H9 (cell line): ENCODE measurements at regions not wholly inside any gene's neighbourhood (a gene's known extent, or its start where the extent isn't known, plus 50 kb on each side); places are given as distances from the start of the nearest gene placed in this dataset.

Experiments
- DNase-seq: peaks from one replicate; pipeline ENCODE4 v3.0.0-alpha.2; 2017
- H2AFZ ChIP-seq: one replicate; pipeline ENCODE4 v1.6.1; 2013; ENCODE audit warnings: mild to moderate bottlenecking, low read length, control low read depth, moderate library complexity
- H2AK5ac ChIP-seq: 2 replicates; pipeline ENCODE4 v1.6.1; 2013; ENCODE audit warnings: low read length, control low read depth, mixed read lengths; ENCODE audit not compliant: insufficient read length
- H2BK120ac ChIP-seq: one replicate; pipeline ENCODE4 v1.6.1; 2013; ENCODE audit warnings: low read depth, mild to moderate bottlenecking, low read length, control low read depth, inconsistent platforms; ENCODE audit not compliant: poor library complexity, severe bottlenecking
- H2BK12ac ChIP-seq: 2 replicates; pipeline ENCODE4 v1.6.1; 2013; ENCODE audit warnings: low read length, control low read depth, mixed read lengths, low read depth; ENCODE audit not compliant: insufficient read length
- H2BK15ac ChIP-seq: 2 replicates; pipeline ENCODE4 v1.6.1; 2013; ENCODE audit warnings: low read depth, low read length, control low read depth
- H2BK20ac ChIP-seq: one replicate; pipeline ENCODE4 v1.6.1; 2013; ENCODE audit warnings: low read depth, mild to moderate bottlenecking, low read length, control low read depth, inconsistent platforms; ENCODE audit not compliant: poor library complexity, severe bottlenecking
- H2BK5ac ChIP-seq: 2 replicates; pipeline ENCODE4 v1.6.1; 2013; ENCODE audit warnings: low read length, control low read depth, mixed read lengths; ENCODE audit not compliant: insufficient read length
- H3K14ac ChIP-seq: 2 replicates; pipeline ENCODE4 v1.6.1; 2013; ENCODE audit warnings: low read length, control low read depth; ENCODE audit not compliant: insufficient read depth
- H3K18ac ChIP-seq: 2 replicates; pipeline ENCODE4 v1.6.1; 2013; ENCODE audit warnings: low read depth, mild to moderate bottlenecking, mixed read lengths, low read length, control low read depth; ENCODE audit not compliant: insufficient read length
- H3K23ac ChIP-seq: 2 replicates; pipeline ENCODE4 v1.6.1; 2013; ENCODE audit warnings: low read length, control low read depth, mixed read lengths, low read depth; ENCODE audit not compliant: insufficient read length
- H3K23me2 ChIP-seq: 2 replicates; pipeline ENCODE4 v1.6.1; 2013; ENCODE audit warnings: low read depth, mild to moderate bottlenecking, mixed read lengths, low read length, control low read depth; ENCODE audit not compliant: insufficient read length, poor library complexity, severe bottlenecking
- H3K27ac ChIP-seq: 2 replicates; pipeline ENCODE4 v1.5.1; 2013; ENCODE audit warnings: low read length, control low read depth, mixed read lengths, low read depth; ENCODE audit not compliant: insufficient read length
- H3K27me3 ChIP-seq: 2 replicates; pipeline ENCODE4 v1.6.1; 2013; ENCODE audit warnings: low read length, control low read depth, inconsistent platforms; ENCODE audit not compliant: insufficient read depth
- H3K4ac ChIP-seq: 2 replicates; pipeline ENCODE4 v1.6.1; 2013; ENCODE audit warnings: low read depth, mild to moderate bottlenecking, control low read depth, inconsistent platforms, low read length, moderate library complexity
- H3K4me1 ChIP-seq: 2 replicates; pipeline ENCODE4 v1.6.1; 2013; ENCODE audit warnings: low read length, control low read depth, inconsistent platforms; ENCODE audit not compliant: insufficient read depth
- H3K4me2 ChIP-seq: 2 replicates; pipeline ENCODE4 v1.6.1; 2013; ENCODE audit warnings: low read length, control low read depth, mixed read lengths; ENCODE audit not compliant: insufficient read length, insufficient read depth
- H3K56ac ChIP-seq: 2 replicates; pipeline ENCODE4 v1.6.1; 2013; ENCODE audit warnings: low read depth, mild to moderate bottlenecking, mixed read lengths, low read length, control low read depth; ENCODE audit not compliant: insufficient read length
- H3K79me1 ChIP-seq: 2 replicates; pipeline ENCODE4 v1.6.1; 2013; ENCODE audit warnings: low read depth, mild to moderate bottlenecking, moderate library complexity, low read length, control low read depth, inconsistent platforms; ENCODE audit not compliant: insufficient read depth, poor library complexity, severe bottlenecking
- H3K79me2 ChIP-seq: 2 replicates; pipeline ENCODE4 v1.6.1; 2013; ENCODE audit warnings: low read length, control low read depth, inconsistent platforms; ENCODE audit not compliant: insufficient read depth
- H3K9ac ChIP-seq: 2 replicates; pipeline ENCODE4 v1.6.1; 2013; ENCODE audit warnings: low read length, control low read depth, mixed read lengths; ENCODE audit not compliant: insufficient read length; ENCODE audit errors: extremely low read depth
- H3K9me3 ChIP-seq: one replicate; pipeline ENCODE4 v1.6.1; 2013; ENCODE audit warnings: low read depth, low read length, inconsistent platforms; ENCODE audit not compliant: control insufficient read depth
- H3T11ph ChIP-seq: one replicate; pipeline ENCODE4 v1.6.1; 2013; ENCODE audit warnings: mild to moderate bottlenecking, low read length, control low read depth, inconsistent platforms
- H4K20me1 ChIP-seq: one replicate; pipeline ENCODE4 v1.6.1; 2013; ENCODE audit not compliant: control insufficient read depth, insufficient read length, insufficient read depth
- H4K5ac ChIP-seq: 2 replicates; pipeline ENCODE4 v1.6.1; 2013; ENCODE audit warnings: low read depth, mild to moderate bottlenecking, mixed read lengths, low read length, control low read depth; ENCODE audit not compliant: insufficient read length
- H4K8ac ChIP-seq: replicated peaks from 2 replicates; pipeline ENCODE4 v1.6.1; 2013; ENCODE audit warnings: low read length, control low read depth, mixed read lengths, low read depth; ENCODE audit not compliant: insufficient read length
- H4K91ac ChIP-seq: 2 replicates; pipeline ENCODE4 v1.6.1; 2013; ENCODE audit warnings: low read depth, mild to moderate bottlenecking, moderate library complexity, mixed read lengths, low read length, control low read depth; ENCODE audit not compliant: insufficient read length
- H3K27ac Mint-ChIP-seq, 3 experiments: 2 replicates in 2 of 3; 3 replicates in 1 of 3; pipeline ENCODE4 v1.8.0; 2020 to 2021; ENCODE audit warnings: mixed read lengths in 3 of 3, mild to moderate bottlenecking in 1 of 3, moderate library complexity in 1 of 3
- H3K27me3 Mint-ChIP-seq: 2 replicates; pipeline ENCODE4 v1.8.0; 2021; ENCODE audit warnings: low read depth, mild to moderate bottlenecking, moderate library complexity, mixed read lengths
- H3K36me3 Mint-ChIP-seq, 3 experiments: 2 replicates in 2 of 3; 3 replicates in 1 of 3; pipeline ENCODE4 v1.8.0; 2020 to 2021; ENCODE audit warnings: low read depth in 3 of 3, mixed read lengths in 3 of 3; ENCODE audit not compliant: insufficient read depth in 1 of 3
- H3K4me1 Mint-ChIP-seq, 2 experiments: 2 replicates each; pipeline ENCODE4 v1.8.0; 2020; ENCODE audit warnings: mixed read lengths in 2 of 2
- H3K4me3 Mint-ChIP-seq, 2 experiments: 2 replicates in 1 of 2; 3 replicates in 1 of 2; pipeline ENCODE4 v1.8.0; 2020 to 2021; ENCODE audit warnings: mild to moderate bottlenecking in 2 of 2, mixed read lengths in 2 of 2, moderate library complexity in 1 of 2
- H3K9me3 Mint-ChIP-seq, 2 experiments: 2 replicates in 1 of 2; 3 replicates in 1 of 2; pipeline ENCODE4 v1.8.0; 2020; ENCODE audit warnings: mild to moderate bottlenecking in 2 of 2, mixed read lengths in 2 of 2, moderate library complexity in 1 of 2
- WGBS: extraction: QIAGEN DNeasy Blood & Tissue Kit; methylation state at CpG from one replicate; pipeline ENCODE4 v1.1.7; 2013; ENCODE audit warnings: missing lambda C conversion rate, low lambda C conversion rate, mixed read lengths; ENCODE audit not compliant: insufficient read length; ENCODE audit errors: extremely low coverage; 5-methylcytosine and 5-hydroxymethylcytosine counted together
- TF ChIP-seq, protein P1 (sequence below): fragments of 200-600 bp; sonication (generic); conservative IDR thresholded peaks from 3 replicates; pipeline ENCODE4 v1.8.0; 2021; ENCODE audit warnings: antibody characterized with exemption, mild to moderate bottlenecking

DNA sequence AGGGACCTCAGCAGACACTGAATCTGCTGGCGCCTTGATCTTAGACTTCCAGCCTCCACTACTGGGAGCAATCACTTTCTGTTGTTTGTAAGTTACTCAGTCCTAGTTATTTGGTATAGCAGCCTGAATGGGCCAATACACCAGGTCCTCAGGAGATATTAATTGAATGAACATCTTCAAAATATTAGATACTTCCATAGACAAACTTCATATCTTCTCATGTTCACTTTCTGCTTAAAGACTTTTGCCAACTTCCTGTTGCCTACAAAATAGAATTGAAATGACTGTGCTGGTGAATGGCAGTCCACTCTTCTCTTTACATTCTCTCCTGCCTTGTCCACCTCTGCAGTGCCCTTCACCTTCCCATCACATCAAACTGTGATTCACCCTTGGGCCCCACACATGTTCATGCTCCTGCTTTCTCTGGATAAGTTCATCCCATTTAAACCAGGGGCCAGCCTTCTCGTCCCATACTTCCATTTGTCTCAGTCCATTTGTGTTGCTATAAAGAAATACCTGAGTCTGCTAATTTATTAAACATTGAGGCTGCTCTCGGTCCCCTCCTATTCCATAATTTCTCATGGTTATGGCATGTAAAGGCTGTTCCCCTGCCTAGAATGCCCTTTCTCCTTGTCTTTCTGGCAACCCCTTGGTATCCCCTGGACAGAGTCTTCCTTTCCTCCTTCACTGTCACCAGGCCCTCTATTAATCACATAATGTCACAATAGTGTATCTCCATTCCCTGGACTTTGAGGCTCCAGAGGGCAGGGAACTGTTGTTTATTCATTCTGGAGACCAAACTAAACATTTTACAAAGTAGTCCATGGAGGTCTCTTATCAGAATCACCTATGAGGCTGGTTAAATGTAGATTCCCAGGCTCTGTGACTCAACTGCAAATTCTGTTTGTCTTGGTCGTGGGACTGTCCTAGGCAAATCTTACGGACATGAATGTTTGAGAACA, 148.3 kb upstream of the TMEM170B start:
- H3T11ph ChIP-seq = no peak overlapping the region
- no peak overlapping the region for H3K4me2 ChIP-seq

More for the DNA sequence above, 148.3 kb upstream of the TMEM170B start:
- H3K27ac ChIP-seq = no peak overlapping the region
- no peak overlapping the region for H3K14ac ChIP-seq
- H4K8ac ChIP-seq = no peak overlapping the region
- H3K56ac ChIP-seq = no peak overlapping the region
- no peaks in the 10 kb centered on the region for H3K79me1 ChIP-seq
- no peaks in the 10 kb centered on the region for H4K20me1 ChIP-seq
- TF ChIP-seq, protein P1, sequence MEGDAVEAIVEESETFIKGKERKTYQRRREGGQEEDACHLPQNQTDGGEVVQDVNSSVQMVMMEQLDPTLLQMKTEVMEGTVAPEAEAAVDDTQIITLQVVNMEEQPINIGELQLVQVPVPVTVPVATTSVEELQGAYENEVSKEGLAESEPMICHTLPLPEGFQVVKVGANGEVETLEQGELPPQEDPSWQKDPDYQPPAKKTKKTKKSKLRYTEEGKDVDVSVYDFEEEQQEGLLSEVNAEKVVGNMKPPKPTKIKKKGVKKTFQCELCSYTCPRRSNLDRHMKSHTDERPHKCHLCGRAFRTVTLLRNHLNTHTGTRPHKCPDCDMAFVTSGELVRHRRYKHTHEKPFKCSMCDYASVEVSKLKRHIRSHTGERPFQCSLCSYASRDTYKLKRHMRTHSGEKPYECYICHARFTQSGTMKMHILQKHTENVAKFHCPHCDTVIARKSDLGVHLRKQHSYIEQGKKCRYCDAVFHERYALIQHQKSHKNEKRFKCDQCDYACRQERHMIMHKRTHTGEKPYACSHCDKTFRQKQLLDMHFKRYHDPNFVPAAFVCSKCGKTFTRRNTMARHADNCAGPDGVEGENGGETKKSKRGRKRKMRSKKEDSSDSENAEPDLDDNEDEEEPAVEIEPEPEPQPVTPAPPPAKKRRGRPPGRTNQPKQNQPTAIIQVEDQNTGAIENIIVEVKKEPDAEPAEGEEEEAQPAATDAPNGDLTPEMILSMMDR = no peak
- H2AFZ ChIP-seq = no peak overlapping the region
- no peak overlapping the region for H3K27ac Mint-ChIP-seq
- H3K9ac ChIP-seq = no peak overlapping the region
- no peak overlapping the region for H2BK120ac ChIP-seq
- H3K27me3 ChIP-seq = no peaks in the 10 kb centered on the region
- H3K4ac ChIP-seq = no peak overlapping the region
- no peak overlapping the region for H2AK5ac ChIP-seq
- H3K4me3 Mint-ChIP-seq = no peak overlapping the region
- H2BK5ac ChIP-seq = no peak overlapping the region
- H3K27me3 Mint-ChIP-seq = peaks cover 2% of the 10 kb centered on the region; the same call in 1 of the 2 replicates
- no peaks in the 10 kb centered on the region for H3K23me2 ChIP-seq
- no peaks in the 10 kb centered on the region; a peak in 1 of 7 replicates for H3K36me3 Mint-ChIP-seq
- no peak overlapping the region for H2BK20ac ChIP-seq
- H3K23ac ChIP-seq = no peak overlapping the region
- H4K91ac ChIP-seq = no peak overlapping the region
- no peak overlapping the region for H3K18ac ChIP-seq
- peaks cover 12 to 18% of the 10 kb centered on the region in 2 experiments for H3K4me1 Mint-ChIP-seq
- no CpG with 5 or more reads among the region's 5 CpGs for WGBS
- 0 out of 2 replicates have a peak, but pooled peaks cover 3% of the 10 kb centered on the region for H3K4me1 ChIP-seq
- no peak overlapping the region for H2BK15ac ChIP-seq
- no peak for DNase-seq
- H4K5ac ChIP-seq = no peak overlapping the region
- H3K9me3 Mint-ChIP-seq = peaks cover 0 to 3% of the 10 kb centered on the region in 2 experiments; a peak in 2 of 5 replicates
- H3K9me3 ChIP-seq = no peaks in the 10 kb centered on the region
- no peak overlapping the region for H2BK12ac ChIP-seq
- no peaks in the 10 kb centered on the region for H3K79me2 ChIP-seq
